Heart right ventricle (tissue), 16 donors: ENCODE measurements at regions not wholly inside any gene's neighbourhood (a gene's known extent, or its start where the extent isn't known, plus 50 kb on each side); places are given as distances from the start of the nearest gene placed in this dataset.
"Not testable (repeated sequence)": the region's sequence is repeated elsewhere in the genome, so short reads cannot be mapped to it uniquely, and the experiment has no call there.

Experiments used
- ATAC-seq, 8 donors: fragments of 200-7000 bp; cut with Tn5 transposase; one replicate each; pipeline ENCODE4 v1.9.1; 2020; ENCODE audit warnings: mild to moderate bottlenecking in 8 of 8, moderate library complexity in 8 of 8, moderate number of reproducible peaks in 1 of 8
- DNase-seq, 2 donors: peaks; one replicate each; pipeline ENCODE4 v3.0.0-alpha.2; 2020
- H3K27ac ChIP-seq, 10 donors: fragments of 200-600 bp; sonication (generic) in 2 of 10; one replicate each; pipeline versions ENCODE4 v1.5.0 to v1.8.0; 2020 to 2022; ENCODE audit warnings: mild to moderate bottlenecking in 3 of 10
- H3K27me3 ChIP-seq, 7 donors: fragments of 200-600 bp; one replicate each; pipeline ENCODE4 v1.8.0; 2021 to 2022; ENCODE audit warnings: mild to moderate bottlenecking in 2 of 7
- H3K36me3 ChIP-seq, 9 donors: fragments of 200-600 bp; sonication (generic) in 1 of 9; one replicate each; pipeline versions ENCODE4 v1.5.0 to v1.8.0; 2020 to 2022; ENCODE audit warnings: mild to moderate bottlenecking in 2 of 9
- H3K4me1 ChIP-seq, 9 donors: fragments of 200-600 bp; sonication (generic) in 1 of 9; one replicate each; pipeline versions ENCODE4 v1.5.0 to v1.8.0; 2020 to 2022; ENCODE audit warnings: mild to moderate bottlenecking in 4 of 9
- H3K4me3 ChIP-seq, 10 donors: fragments of 200-600 bp; sonication (generic) in 2 of 10; one replicate each; pipeline versions ENCODE4 v1.5.0 to v1.8.0; 2020 to 2022; ENCODE audit warnings: mild to moderate bottlenecking in 7 of 10, moderate library complexity in 2 of 10
- H3K9me3 ChIP-seq, 11 donors: fragments of 200-600 bp in 10 of 11; sonication (generic) in 2 of 11; one replicate each; pipeline versions ENCODE4 v1.5.0 to v1.8.0; 2013 to 2022; ENCODE audit warnings: mild to moderate bottlenecking in 2 of 11, control low read depth in 1 of 11, moderate library complexity in 1 of 11
- CTCF ChIP-seq, 9 donors: fragments of 200-600 bp; sonication (generic) in 2 of 9; IDR thresholded peaks; one replicate each; pipeline versions ENCODE4 v1.5.0 to v1.8.0; 2021 to 2022; ENCODE audit warnings: antibody characterized with exemption in 9 of 9, mild to moderate bottlenecking in 5 of 9, moderate library complexity in 1 of 9
- WGBS, 2 donors: extraction: QIAGEN DNeasy Blood & Tissue Kit; methylation state at CpG; one replicate each; pipeline ENCODE4 v1.1.7; 2013; ENCODE audit warnings: inconsistent platforms in 1 of 2; 5-methylcytosine and 5-hydroxymethylcytosine counted together
- intact Hi-C, 10 donors: fragments of 100-400 bp; cut with DNase I; formaldehyde crosslinking; loops; one replicate each; pipeline versions ENCODE4 v1.11.1 to v1.14.2; 2022
- donor health status: Arrhythmogenic right ventricular cardiomyopathy.
- donor health status: ischemic (EF 13 %, LVEDD 7.1; RV severe dilation, severe dysfunction).
- donor health status: healthy with polysubstance abuse.
- donor health status: DM: no; HTN: yes; CAD: no.
- donor health status: DM: no; HTN: no; CAD: no.
- donor health status: ischemic (EF 25% LVEDD 6.9; RV normal size, moderate dysfunction).
- donor health status: ischemic (EF 25% LVEDD 5.7; RV mildly dilated, moderate dysfunction).
- donor health status: healthy.
- donor health status: DM: yes; HTN: yes; CAD: no.
- donor health status: Ischemic cardiomyopathy.
- donor health status: ischemic (EF 35%, LVEDD 5.7; RV mildly dilated, moderate dysfunction).
- donor health status: nonischemic (EF 11% LVEDD 7.7; RV severe dilation, severe dysfunction).
- donor health status: DM: yes; HTN: yes; CAD: no.
- donor health status: PGD.
- donor health status: ischemic (EF 29% LVEDD 5.4; RV normal size, mild dysfunction).
- donor health status: nonischemic (EF 23%, LVEDD 6.1; RV moderate dilation, normal function).

GRCh38 chr2:123851281-123851680 lies 173.8 kb upstream of the CNTNAP5 start:
- H3K36me3 ChIP-seq: no peaks in the 10 kb centered on the region
- H3K9me3 ChIP-seq: peaks cover 0 to 64% (median 12%) of the 10 kb centered on the region in 11 donors
- no peak for TF ChIP-seq CTCF (IDR thresholded peaks at IDR 0.05)
- no peaks in the 10 kb centered on the region for H3K27me3 ChIP-seq
- no peak overlapping the region for H3K27ac ChIP-seq
- no peaks in the 10 kb centered on the region for H3K4me1 ChIP-seq
- DNase-seq: no peak
- no peak for ATAC-seq
- intact Hi-C loops: no loop called here
- no peak overlapping the region for H3K4me3 ChIP-seq
- 40 to 52% methylated on average over 1 of the region's 1 CpG for WGBS, 2 donors

- no peaks in the 10 kb centered on the region for H3K27me3 ChIP-seq
- no peak overlapping the region for H3K4me3 ChIP-seq
- intact Hi-C loops: no loop called here
- DNase-seq (no peak), ATAC-seq (no peak)
- TF ChIP-seq CTCF (IDR thresholded peaks at IDR 0.05): no peak
- H3K4me1 ChIP-seq: no peaks in the 10 kb centered on the region
- no peaks in the 10 kb centered on the region for H3K36me3 ChIP-seq
- peaks cover 0 to 71% (median 13%) of the 10 kb centered on the region in 11 donors for H3K9me3 ChIP-seq
- WGBS, 2 donors: 38 to 59% methylated on average over 1 of the region's 1 CpG
- no peak overlapping the region for H3K27ac ChIP-seq
These were observed 171.9 kb upstream of the CNTNAP5 start for GRCh38 chr2:123853161-123853560.

- DNase-seq, H3K4me3 ChIP-seq, H3K27me3 ChIP-seq, ATAC-seq, H3K36me3 ChIP-seq, H3K27ac ChIP-seq, H3K4me1 ChIP-seq, intact Hi-C loops: not testable (repeated sequence)
- peaks cover 0 to 62% (median 18%) of the 10 kb centered on the region in 11 donors for H3K9me3 ChIP-seq
These were observed 166.1 kb upstream of the CNTNAP5 start for GRCh38 chr2:123859031-123859430.

- WGBS, 2 donors: 75 to 83% methylated on average over 1 of the region's 1 CpG
- Histone ChIP-seq H3K27ac (no peak overlapping the region), H3K36me3 (no peaks in the 10 kb centered on the region), H3K4me1 (no peaks in the 10 kb centered on the region), H3K9me3 (peaks cover 0 to 15% (median 0%) of the 10 kb centered on the region in 11 donors), H3K4me3 (no peak overlapping the region), H3K27me3 (no peaks in the 10 kb centered on the region)
- no peak for ATAC-seq
- intact Hi-C loops: no loop called here
- no peak for DNase-seq
- TF ChIP-seq CTCF (IDR thresholded peaks at IDR 0.05): no peak
These were observed 160.7 kb upstream of the CNTNAP5 start for GRCh38 chr2:123864416-123864815.

GRCh38 chr2:123870206-123870880 lies 154.7 kb upstream of the CNTNAP5 start:
- ATAC-seq (no peak), DNase-seq (no peak)
- WGBS, 2 donors: 72 to 75% methylated on average over 6 of the region's 6 CpGs
- Histone ChIP-seq H3K4me3 (no peak overlapping the region), H3K36me3 (no peaks in the 10 kb centered on the region), H3K27ac (no peak overlapping the region), H3K27me3 (no peaks in the 10 kb centered on the region), H3K4me1 (no peaks in the 10 kb centered on the region), H3K9me3 (no peaks in the 10 kb centered on the region)
- intact Hi-C loops: no loop called here
- no peak for TF ChIP-seq CTCF (IDR thresholded peaks at IDR 0.05)
